HL-60 (cell line): ENCODE measurements at regions not wholly inside any gene's neighbourhood (a gene's known extent, or its start where the extent isn't known, plus 50 kb on each side); places are given as distances from the start of the nearest gene placed in this dataset.

Experiments
- CTCF ChIP-seq: IDR thresholded peaks from one replicate; pipeline ENCODE4 v1.5.1; 2011; ENCODE audit warnings: low read length, control low read depth, inconsistent platforms; ENCODE audit not compliant: insufficient read depth
- GABPA ChIP-seq: IDR thresholded peaks from 2 replicates; pipeline ENCODE4 v1.6.1; 2012; ENCODE audit warnings: low read depth

DNA sequence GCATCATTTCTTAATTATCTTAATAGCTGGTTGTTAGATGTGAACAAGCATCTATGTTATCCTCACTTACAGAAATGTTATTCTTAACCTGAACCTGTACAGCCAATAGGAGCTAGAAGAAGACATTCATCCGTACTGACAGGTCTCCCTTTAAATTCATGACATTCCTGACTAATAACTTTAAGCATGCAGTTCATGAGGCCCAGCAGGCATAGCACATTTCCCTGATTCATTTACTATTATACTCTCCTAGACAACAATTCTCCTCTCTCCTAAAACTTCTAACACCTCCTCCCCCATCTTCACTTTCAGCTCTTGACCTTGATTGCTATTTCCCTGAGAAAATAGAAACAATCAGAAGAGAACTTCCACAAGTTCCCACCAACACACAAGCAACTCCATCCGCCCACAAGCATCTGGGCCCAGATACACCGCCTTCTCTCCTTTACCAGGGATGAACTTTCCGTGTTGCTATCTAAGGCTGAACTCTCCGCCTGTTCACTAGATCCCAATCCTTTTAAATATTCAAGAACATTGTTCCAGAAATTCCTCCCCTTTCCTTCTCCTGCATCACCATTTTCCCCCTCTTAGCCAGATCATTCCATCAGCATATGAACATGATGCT lies 62.9 kb upstream of the SPRED1 start:
- TF ChIP-seq GABPA (no peak), CTCF (no peak)
